ENCODE measurements at regions not wholly inside any gene's neighbourhood (a gene's known extent, or its start where the extent isn't known, plus 50 kb on each side); places are given as distances from the start of the nearest gene placed in this dataset.

DNA sequence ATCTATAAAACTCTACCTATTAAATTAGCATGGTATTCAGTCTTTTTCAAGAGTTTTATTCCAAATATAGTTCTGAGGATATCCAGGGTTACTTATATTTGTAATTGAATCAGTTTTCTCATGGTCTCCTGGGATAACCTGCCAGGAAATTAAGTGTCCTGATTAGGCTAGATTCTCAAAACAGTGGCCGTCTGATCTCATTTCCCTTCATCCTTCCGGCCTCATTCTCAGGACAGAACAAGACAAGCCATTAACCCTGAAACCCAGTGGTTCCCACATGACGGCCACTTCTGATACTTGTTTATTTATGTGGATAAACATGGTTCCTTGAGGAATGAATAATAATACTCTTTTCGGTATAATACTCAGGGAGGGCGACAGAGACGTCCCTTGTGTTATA lies 417.6 kb upstream of the POT1 start:
- H3K4me1 ChIP-seq (replicated peaks; ENCODE audit: insufficient read depth) = no peaks in the 10 kb centered on the region
- ChIA-PET CTCF (no interaction called here), POLR2A (ENCODE audit: unreplicated experiment) (no interaction called here)
- no peaks in the 10 kb centered on the region for H3K36me3 ChIP-seq (ENCODE audit: low read depth)
- no peaks in the 10 kb centered on the region for H3K27me3 ChIP-seq (ENCODE audit: insufficient read depth, low read depth)
- H3K27ac ChIP-seq = no peak overlapping the region
- BruUV-seq (replicated peaks) = no TSS peak
- no peaks in the 10 kb centered on the region for H3K79me2 ChIP-seq (ENCODE audit: low read depth)
- intact Hi-C loops (cut with micrococcal nuclease; ENCODE audit: unreplicated experiment) = no loop called here
- DNase-seq = no peak
- H3K9me3 ChIP-seq (ENCODE audit: insufficient read depth, low read depth) = no peaks in the 10 kb centered on the region
- H3K4me2 ChIP-seq = no peak overlapping the region
- H3K4me3 ChIP-seq = no peak overlapping the region
- no peaks in the 10 kb centered on the region for H4K20me1 ChIP-seq (ENCODE audit: insufficient read depth)
- no peak for TF ChIP-seq EZH2 (IDR thresholded peaks at IDR 0.05; ENCODE audit: low read depth)
- H3K9me2 ChIP-seq (ENCODE audit: insufficient read depth) = no peaks in the 10 kb centered on the region
- H2AFZ ChIP-seq = no peak overlapping the region
- H3F3A ChIP-seq (ENCODE audit: insufficient read depth, low read depth) = no peaks in the 10 kb centered on the region

DNA sequence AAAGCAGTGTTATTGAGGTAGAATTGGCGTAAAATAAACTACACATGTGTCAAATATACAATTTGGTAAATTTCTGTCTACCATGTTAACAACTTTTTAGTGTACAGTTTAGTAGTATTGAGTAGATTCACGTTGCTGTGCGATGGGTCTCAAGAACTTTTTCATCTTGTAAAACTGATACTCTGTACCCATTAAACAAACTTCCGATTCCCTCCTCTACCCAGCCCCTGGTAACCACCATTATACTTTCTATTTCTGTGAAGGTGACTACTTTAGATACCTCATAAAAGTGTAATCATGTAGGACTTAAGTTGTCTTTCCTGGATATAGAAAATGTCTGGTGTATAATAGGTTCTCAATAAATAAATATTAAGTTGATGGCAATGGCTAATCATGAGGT lies 408.5 kb upstream of the POT1 start:
- H3K4me3 ChIP-seq = no peak overlapping the region
- TF ChIP-seq CTCF (conservative IDR thresholded peaks at IDR 0.05) (no peak), EZH2 (IDR thresholded peaks at IDR 0.05; ENCODE audit: low read depth) (no peak)
- no peaks in the 10 kb centered on the region for H3K27me3 ChIP-seq (ENCODE audit: insufficient read depth, low read depth)
- H3K36me3 ChIP-seq (ENCODE audit: low read depth) = no peaks in the 10 kb centered on the region
- no peaks in the 10 kb centered on the region for H3K9me3 ChIP-seq (ENCODE audit: insufficient read depth, low read depth)
- no peaks in the 10 kb centered on the region for H4K20me1 ChIP-seq (ENCODE audit: insufficient read depth)
- no peaks in the 10 kb centered on the region for H3F3A ChIP-seq (ENCODE audit: insufficient read depth, low read depth)
- H3K4me1 ChIP-seq (replicated peaks; ENCODE audit: insufficient read depth) = no peaks in the 10 kb centered on the region
- BruUV-seq (replicated peaks) = no TSS peak
- H2AFZ ChIP-seq = no peak overlapping the region
- H3K27ac ChIP-seq = no peak overlapping the region
- H3K9me2 ChIP-seq (ENCODE audit: insufficient read depth) = no peaks in the 10 kb centered on the region
- intact Hi-C loops (cut with micrococcal nuclease; ENCODE audit: unreplicated experiment) = no loop called here
- ChIA-PET CTCF (no interaction called here), POLR2A (ENCODE audit: unreplicated experiment) (no interaction called here)
- no peak for DNase-seq
- no peaks in the 10 kb centered on the region for H3K79me2 ChIP-seq (ENCODE audit: low read depth)
- no peak overlapping the region for H3K4me2 ChIP-seq

GRCh38 chr7:125336326-125336725 lies 406.7 kb upstream of the POT1 start:
- TF ChIP-seq EZH2 (IDR thresholded peaks at IDR 0.05; ENCODE audit: low read depth) (no peak), CTCF (conservative IDR thresholded peaks at IDR 0.05) (no peak)
- no TSS peak for BruUV-seq (replicated peaks)
- Histone ChIP-seq H3K9me3 (ENCODE audit: insufficient read depth, low read depth) (no peaks in the 10 kb centered on the region), H3F3A (ENCODE audit: insufficient read depth, low read depth) (no peaks in the 10 kb centered on the region), H3K9me2 (ENCODE audit: insufficient read depth) (no peaks in the 10 kb centered on the region), H3K27ac (no peak overlapping the region), H2AFZ (no peak overlapping the region), H4K20me1 (ENCODE audit: insufficient read depth) (no peaks in the 10 kb centered on the region), H3K4me2 (no peak overlapping the region), H3K36me3 (ENCODE audit: low read depth) (no peaks in the 10 kb centered on the region), H3K4me1 (replicated peaks; ENCODE audit: insufficient read depth) (no peaks in the 10 kb centered on the region), H3K27me3 (ENCODE audit: insufficient read depth, low read depth) (no peaks in the 10 kb centered on the region), H3K79me2 (ENCODE audit: low read depth) (no peaks in the 10 kb centered on the region), H3K4me3 (no peak overlapping the region)
- CTCF ChIA-PET = no interaction called here
- POLR2A ChIA-PET (ENCODE audit: unreplicated experiment) = no interaction called here
- intact Hi-C loops (cut with micrococcal nuclease; ENCODE audit: unreplicated experiment) = no loop called here
- DNase-seq = no peak

DNA sequence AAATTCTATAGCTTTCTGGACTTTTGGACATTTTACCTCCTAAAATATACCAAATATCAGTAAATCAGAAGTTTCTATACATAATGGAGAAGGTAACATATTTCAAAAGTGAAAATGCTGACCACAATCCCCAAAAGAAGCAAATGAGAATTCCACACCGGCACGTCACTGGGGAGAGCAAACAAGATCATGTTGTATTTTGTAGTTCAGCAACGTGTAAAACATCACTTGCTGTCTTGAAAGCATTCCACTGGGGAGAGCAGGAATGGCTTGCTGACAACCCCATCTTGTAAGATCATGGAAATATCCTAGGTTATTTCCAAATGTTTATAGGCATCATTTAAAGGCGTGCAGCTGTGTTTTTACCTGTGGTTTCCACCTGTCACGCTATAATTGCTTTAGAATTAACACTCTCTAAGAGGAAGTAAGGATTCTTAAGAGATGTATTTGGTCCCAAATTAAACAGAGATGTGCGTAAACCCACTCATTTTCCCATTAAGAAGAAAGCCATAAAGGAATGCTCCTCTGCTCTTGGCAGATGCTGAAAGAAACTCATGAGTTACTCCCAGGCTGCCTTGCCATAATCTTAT lies 397.1 kb upstream of the POT1 start:
- intact Hi-C loops (cut with micrococcal nuclease; ENCODE audit: unreplicated experiment) = no loop called here
- Histone ChIP-seq H3K9me3 (ENCODE audit: insufficient read depth, low read depth) (no peaks in the 10 kb centered on the region), H3K4me2 (no peak overlapping the region), H3K4me1 (replicated peaks; ENCODE audit: insufficient read depth) (no peaks in the 10 kb centered on the region), H4K20me1 (ENCODE audit: insufficient read depth) (no peaks in the 10 kb centered on the region; the same call in 1 of the 2 replicates), H3K4me3 (no peak overlapping the region), H3K36me3 (ENCODE audit: low read depth) (no peaks in the 10 kb centered on the region), H3K79me2 (ENCODE audit: low read depth) (no peaks in the 10 kb centered on the region), H3K9me2 (ENCODE audit: insufficient read depth) (no peaks in the 10 kb centered on the region), H3F3A (ENCODE audit: insufficient read depth, low read depth) (no peaks in the 10 kb centered on the region), H2AFZ (0 out of 2 replicates have a peak overlapping the region, but pooled peaks have one; percentile 27), H3K27ac (no peak overlapping the region), H3K27me3 (ENCODE audit: insufficient read depth, low read depth) (no peaks in the 10 kb centered on the region)
- no TSS peak for BruUV-seq (replicated peaks)
- TF ChIP-seq CTCF (conservative IDR thresholded peaks at IDR 0.05) (no peak), EZH2 (IDR thresholded peaks at IDR 0.05; ENCODE audit: low read depth) (no peak)
- POLR2A ChIA-PET (ENCODE audit: unreplicated experiment) = no interaction called here
- CTCF ChIA-PET = no interaction called here
- DNase-seq = no peak
